H1 (cell line): ENCODE measurements at regions not wholly inside any gene's neighbourhood (a gene's known extent, or its start where the extent isn't known, plus 50 kb on each side); places are given as distances from the start of the nearest gene placed in this dataset.

Experiments
- CTCF ChIA-PET: fragments of 300-600 bp; sonication (Branson Sonifier 250); formaldehyde crosslinking; loops from one replicate; lab custom pipeline; 2021; ENCODE audit not compliant: partially characterized antibody; lab: Charles Lee
- POLR2A ChIA-PET: fragments of 300-600 bp; sonication (Branson Sonifier 250); formaldehyde crosslinking; loops from one replicate; lab custom pipeline; 2021; ENCODE audit warnings: inconsistent platforms; ENCODE audit not compliant: partially characterized antibody; lab: Charles Lee
- DNase-seq, 2 experiments: peaks; one replicate each; pipeline versions ENCODE4 v3.0.0 to v3.0.0-alpha.2; 2010 to 2022; ENCODE audit warnings: low spot score in 2 of 2, low read depth in 1 of 2, mixed read lengths in 1 of 2
- FAIRE-seq: peaks from 2 replicates; lab custom pipeline; 2011; peaks lifted over from hg19 to GRCh38; lab: Jason Lieb, UNC
- H2AFZ ChIP-seq: 2 replicates; pipeline ENCODE4 v1.8.1; 2012; ENCODE audit warnings: low read length, inconsistent platforms
- H2AK5ac ChIP-seq: 2 replicates; pipeline ENCODE4 v1.6.1; 2013; ENCODE audit warnings: low read depth, low read length
- H2BK120ac ChIP-seq: replicated peaks from 2 replicates; pipeline ENCODE3; 2013; ENCODE audit warnings: low read depth, low read length, inconsistent platforms
- H2BK12ac ChIP-seq: 2 replicates; pipeline ENCODE4 v1.6.1; 2013; ENCODE audit warnings: low read depth, low read length
- H2BK15ac ChIP-seq: 2 replicates; pipeline ENCODE4 v1.6.1; 2013; ENCODE audit warnings: low read length
- H2BK20ac ChIP-seq: 2 replicates; pipeline ENCODE4 v1.6.1; 2013; ENCODE audit warnings: low read length
- H2BK5ac ChIP-seq: 2 replicates; pipeline ENCODE4 v1.6.1; 2013; ENCODE audit warnings: low read depth, low read length
- H3K14ac ChIP-seq: 2 replicates; pipeline ENCODE4 v1.6.1; 2013; ENCODE audit warnings: inconsistent platforms; ENCODE audit not compliant: insufficient read length
- H3K18ac ChIP-seq: 2 replicates; pipeline ENCODE4 v1.6.1; 2013; ENCODE audit warnings: low read length; ENCODE audit errors: extremely low read depth
- H3K23ac ChIP-seq: 2 replicates; pipeline ENCODE4 v1.6.1; 2013; ENCODE audit warnings: inconsistent platforms; ENCODE audit not compliant: insufficient read length
- H3K23me2 ChIP-seq: 2 replicates; pipeline ENCODE4 v1.6.1; 2013; ENCODE audit warnings: low read depth, low read length
- H3K27ac ChIP-seq: 2 replicates; pipeline ENCODE4 v1.6.1; 2011; ENCODE audit warnings: low read depth, low read length, inconsistent platforms
- H3K27me3 ChIP-seq, 4 experiments: replicated peaks in 1 of 4; 1 replicate in 1 of 4; 2 replicates in 3 of 4; pipeline versions ENCODE4 v1.6.1 to v1.8.1; 2011 to 2013; ENCODE audit warnings: low read length in 3 of 4, mild to moderate bottlenecking in 3 of 4, inconsistent platforms in 2 of 4, mixed read lengths in 2 of 4, moderate library complexity in 1 of 4; ENCODE audit not compliant: control insufficient read depth in 3 of 4, insufficient read depth in 3 of 4; ENCODE audit errors: extremely low read depth in 1 of 4
- H3K36me3 ChIP-seq, 4 experiments: 2 replicates each; pipeline versions ENCODE4 v1.6.1 to v1.8.1; 2011 to 2013; ENCODE audit warnings: mild to moderate bottlenecking in 4 of 4, low read length in 3 of 4, moderate library complexity in 2 of 4, control low read depth in 1 of 4, inconsistent platforms in 1 of 4; ENCODE audit not compliant: insufficient read depth in 4 of 4, control insufficient read depth in 2 of 4
- H3K4ac ChIP-seq: replicated peaks from 2 replicates; pipeline ENCODE3; 2013; ENCODE audit warnings: low read length, low read depth, mixed read lengths, inconsistent platforms; ENCODE audit not compliant: insufficient read length
- H3K4me1 ChIP-seq, 4 experiments: replicated peaks in 1 of 4; 1 replicate in 1 of 4; 2 replicates in 3 of 4; pipeline versions ENCODE4 v1.6.1 to v1.8.1; 2011 to 2013; ENCODE audit warnings: low read length in 3 of 4, inconsistent platforms in 2 of 4, mixed read lengths in 1 of 4; ENCODE audit not compliant: insufficient read depth in 4 of 4, control insufficient read depth in 3 of 4
- H3K4me2 ChIP-seq, 2 experiments: 2 replicates each; pipeline versions ENCODE4 v1.6.1 to v1.8.1; 2011 to 2013; ENCODE audit warnings: low read depth in 2 of 2, low read length in 2 of 2, control low read depth in 1 of 2, inconsistent platforms in 1 of 2, mild to moderate bottlenecking in 1 of 2; ENCODE audit not compliant: insufficient read depth in 1 of 2
- H3K4me3 ChIP-seq, 4 experiments: fragments of 200-600, 300-600 bp in 1 of 4; sonication (generic), shearing (Covaris generic), sonication (Bioruptor Twin) in 1 of 4; 2 replicates each; pipeline versions ENCODE4 v1.5.1 to v1.8.1; 2011 to 2016; ENCODE audit warnings: low read length in 4 of 4, low read depth in 3 of 4, control low read depth in 2 of 4, inconsistent platforms in 2 of 4, mild to moderate bottlenecking in 2 of 4, mixed read lengths in 1 of 4, moderate library complexity in 1 of 4; ENCODE audit not compliant: insufficient read depth in 2 of 4; ENCODE audit errors: extremely low read depth in 1 of 4
- H3K56ac ChIP-seq: replicated peaks from 2 replicates; pipeline ENCODE3; 2013; ENCODE audit warnings: low read depth, mild to moderate bottlenecking, mixed read lengths, low read length, inconsistent platforms; ENCODE audit not compliant: insufficient read length
- H3K79me1 ChIP-seq: 2 replicates; pipeline ENCODE4 v1.6.1; 2013; ENCODE audit warnings: low read depth, low read length, control low read depth
- H3K79me2 ChIP-seq, 2 experiments: 2 replicates each; pipeline versions ENCODE4 v1.6.1 to v1.8.1; 2012 to 2013; ENCODE audit warnings: low read length in 2 of 2, mild to moderate bottlenecking in 2 of 2, inconsistent platforms in 1 of 2; ENCODE audit not compliant: insufficient read depth in 2 of 2, control insufficient read depth in 1 of 2
- H3K9ac ChIP-seq, 4 experiments: replicated peaks in 1 of 4; 1 replicate in 1 of 4; 2 replicates in 3 of 4; pipeline versions ENCODE4 v1.6.1 to v1.8.1; 2011 to 2013; ENCODE audit warnings: low read depth in 3 of 4, low read length in 3 of 4, control low read depth in 2 of 4, mild to moderate bottlenecking in 2 of 4, moderate library complexity in 2 of 4, inconsistent platforms in 1 of 4; ENCODE audit errors: extremely low read depth in 1 of 4
- H3K9me3 ChIP-seq, 2 experiments: 2 replicates each; pipeline versions ENCODE4 v1.6.1 to v1.8.1; 2012 to 2013; ENCODE audit warnings: mild to moderate bottlenecking in 2 of 2, moderate library complexity in 2 of 2, control low read depth in 1 of 2, inconsistent platforms in 1 of 2, low read depth in 1 of 2, low read length in 1 of 2, mixed read lengths in 1 of 2; ENCODE audit not compliant: insufficient read depth in 2 of 2
- H4K20me1 ChIP-seq, 2 experiments: replicated peaks in 1 of 2; 2 replicates each; pipeline versions ENCODE3 to v1.8.1; 2011 to 2013; ENCODE audit warnings: inconsistent platforms in 2 of 2, low read length in 2 of 2, mild to moderate bottlenecking in 1 of 2; ENCODE audit not compliant: insufficient read depth in 2 of 2, control insufficient read depth in 1 of 2
- H4K5ac ChIP-seq: 2 replicates; pipeline ENCODE4 v1.6.1; 2013; ENCODE audit warnings: low read length, low read depth, mixed read lengths, inconsistent platforms; ENCODE audit not compliant: insufficient read length
- H4K8ac ChIP-seq: 2 replicates; pipeline ENCODE4 v1.8.0; 2013; ENCODE audit warnings: mild to moderate bottlenecking, moderate library complexity, low read length, inconsistent platforms; ENCODE audit not compliant: insufficient read depth; ENCODE audit errors: extremely low read depth
- H4K91ac ChIP-seq: replicated peaks from 2 replicates; pipeline ENCODE3; 2013; ENCODE audit warnings: low read length, mixed read lengths, inconsistent platforms; ENCODE audit not compliant: insufficient read length
- BRCA1 ChIP-seq: IDR thresholded peaks from 2 replicates; pipeline ENCODE4 v1.6.1; 2012; ENCODE audit warnings: low read depth, low read length, improper control_type of control experiment
- CBX5 ChIP-seq: fragments of 300-800, 300-1000 bp; sonication (generic); IDR thresholded peaks from 2 replicates; pipeline ENCODE4 v1.7.1; 2016; ENCODE audit warnings: antibody characterized with exemption, low read length, low read depth
- CHD1 ChIP-seq: IDR thresholded peaks from 2 replicates; pipeline ENCODE4 v1.6.1; 2012; ENCODE audit warnings: low read depth, low read length, improper control_type of control experiment
- CTCF ChIP-seq, 3 experiments: IDR thresholded peaks; 1 replicate in 2 of 3; 2 replicates in 1 of 3; pipeline versions ENCODE4 v1.5.1 to v1.6.1; 2011; ENCODE audit warnings: low read length in 3 of 3, mild to moderate bottlenecking in 3 of 3, inconsistent platforms in 2 of 3, low read depth in 1 of 3, moderate library complexity in 1 of 3; ENCODE audit not compliant: insufficient read depth in 1 of 3; ENCODE audit errors: control extremely low read depth in 1 of 3
- EZH2 ChIP-seq: fragments of 200-600 bp; sonication (generic); IDR thresholded peaks from 2 replicates; pipeline ENCODE4 v1.7.1; 2012; ENCODE audit warnings: low read depth, mild to moderate bottlenecking, moderate library complexity, low read length, inconsistent platforms; ENCODE audit not compliant: severe bottlenecking
- HDAC6 ChIP-seq: IDR thresholded peaks from one replicate; pipeline ENCODE4 v1.7.1; 2012; ENCODE audit warnings: low read depth, mild to moderate bottlenecking, inconsistent platforms, low read length, moderate library complexity
- NANOG ChIP-seq: IDR thresholded peaks from 2 replicates; pipeline ENCODE4 v1.6.1; 2011; ENCODE audit warnings: low read length, low read depth, mild to moderate bottlenecking, inconsistent platforms; ENCODE audit not compliant: insufficient read depth, poor library complexity, severe bottlenecking
- POLR2A ChIP-seq, 2 experiments: IDR thresholded peaks; 1 replicate in 1 of 2; 2 replicates in 1 of 2; pipeline ENCODE4 v1.6.1; 2011; ENCODE audit warnings: low read depth in 2 of 2, low read length in 2 of 2, mild to moderate bottlenecking in 2 of 2; ENCODE audit errors: control extremely low read depth in 1 of 2
- RFX5 ChIP-seq: IDR thresholded peaks from 2 replicates; pipeline ENCODE4 v1.6.1; 2011; ENCODE audit warnings: low read depth, low read length, improper control_type of control experiment, borderline replicate concordance
- SIX5 ChIP-seq: IDR thresholded peaks from 2 replicates; pipeline ENCODE4 v1.6.1; 2011; ENCODE audit warnings: mild to moderate bottlenecking, low read depth, low read length
- SUZ12 ChIP-seq: fragments of 200-600 bp; sonication (generic); IDR thresholded peaks from 2 replicates; pipeline ENCODE4 v1.6.1; 2012; ENCODE audit warnings: mild to moderate bottlenecking, inconsistent platforms, low read length, moderate library complexity, mixed read lengths
- TAF1 ChIP-seq: IDR thresholded peaks from 2 replicates; pipeline ENCODE4 v1.6.1; 2011; ENCODE audit warnings: mild to moderate bottlenecking, low read depth, low read length
- TBP ChIP-seq: IDR thresholded peaks from 2 replicates; pipeline ENCODE4 v1.6.1; 2011; ENCODE audit warnings: low read depth, low read length, improper control_type of control experiment
- TEAD4 ChIP-seq: IDR thresholded peaks from 2 replicates; pipeline ENCODE4 v1.6.1; 2012; ENCODE audit warnings: low read depth, low read length, inconsistent platforms, mixed read lengths

GRCh38 chr2:123644053-123644452 lies 381.0 kb upstream of the CNTNAP5 start:
- H3K27ac ChIP-seq = no peak overlapping the region
- FAIRE-seq (no peak), DNase-seq (no peak)
- H3K9ac ChIP-seq = no peak overlapping the region
- H3K9me3 ChIP-seq = no peaks in the 10 kb centered on the region
- H3K4me1 ChIP-seq = no peaks in the 10 kb centered on the region
- ChIA-PET POLR2A (no interaction called here), CTCF (no interaction called here)
- H3K4me2 ChIP-seq = no peak overlapping the region
- no peak overlapping the region for H3K23ac ChIP-seq
- H3K79me1 ChIP-seq = no peaks in the 10 kb centered on the region
- H4K20me1 ChIP-seq = no peaks in the 10 kb centered on the region
- no peak overlapping the region for H4K91ac ChIP-seq
- no peak overlapping the region for H2AFZ ChIP-seq
- no peak overlapping the region for H2BK20ac ChIP-seq
- H4K5ac ChIP-seq = no peak overlapping the region
- no peak overlapping the region for H3K14ac ChIP-seq
- no peaks in the 10 kb centered on the region for H3K79me2 ChIP-seq
- H3K56ac ChIP-seq = no peak overlapping the region
- H3K4ac ChIP-seq = no peak overlapping the region
- no peak overlapping the region for H2BK120ac ChIP-seq
- no peak overlapping the region for H2AK5ac ChIP-seq
- H2BK5ac ChIP-seq = no peak overlapping the region
- no peak overlapping the region for H2BK12ac ChIP-seq
- H3K23me2 ChIP-seq = no peaks in the 10 kb centered on the region
- no peaks in the 10 kb centered on the region for H3K36me3 ChIP-seq
- H3K4me3 ChIP-seq = no peak overlapping the region
- H3K18ac ChIP-seq = no peak overlapping the region
- no peak overlapping the region for H4K8ac ChIP-seq
- no peak overlapping the region for H2BK15ac ChIP-seq
- no peaks in the 10 kb centered on the region for H3K27me3 ChIP-seq
- TF ChIP-seq CTCF (IDR thresholded peaks at IDR 0.05; ENCODE audit: control extremely low read depth in 1 of 3, insufficient read depth in 1 of 3, low read depth in 1 of 3, low read length in 3 of 3) = no peak
- no peak for TF ChIP-seq TBP
- TF ChIP-seq HDAC6 = no peak
- no peak for TF ChIP-seq SIX5
- TF ChIP-seq TAF1 = no peak
- no peak for TF ChIP-seq TEAD4
- no peak for TF ChIP-seq RFX5
- no peak for TF ChIP-seq CBX5
- TF ChIP-seq POLR2A (IDR thresholded peaks at IDR 0.05; ENCODE audit: control extremely low read depth in 1 of 2, low read depth in 2 of 2, low read length in 2 of 2) = no peak
- TF ChIP-seq CHD1 = no peak
- TF ChIP-seq EZH2 = no peak
- TF ChIP-seq SUZ12 = no peak
- TF ChIP-seq BRCA1 = no peak
- no peak for TF ChIP-seq NANOG
